Karpas-422 (cell line): ENCODE measurements at regions not wholly inside any gene's neighbourhood (a gene's known extent, or its start where the extent isn't known, plus 50 kb on each side); places are given as distances from the start of the nearest gene placed in this dataset.

ENCODE experiments used
- DNase-seq: peaks from one replicate; pipeline ENCODE4 v3.0.0-alpha.2; 2015
- H2AFZ ChIP-seq: fragments of 200-600 bp; sonication (generic); 2 replicates; pipeline ENCODE4 v1.6.1; 2014; ENCODE audit warnings: antibody characterized with exemption, low read length, mixed read lengths
- H3K27ac ChIP-seq: fragments of 200-600 bp; sonication (generic); 2 replicates; pipeline ENCODE4 v1.5.1; 2014; ENCODE audit warnings: mild to moderate bottlenecking, low read length, moderate library complexity
- H3K27me3 ChIP-seq: fragments of 200-600 bp; sonication (generic); 2 replicates; pipeline ENCODE4 v1.6.1; 2014; ENCODE audit warnings: low read length, mixed read lengths
- H3K36me3 ChIP-seq: fragments of 200-600 bp; sonication (generic); 2 replicates; pipeline ENCODE4 v1.6.1; 2014; ENCODE audit warnings: low read length, mixed read lengths; ENCODE audit not compliant: insufficient read depth
- H3K4me1 ChIP-seq: fragments of 200-600 bp; sonication (generic); 2 replicates; pipeline ENCODE4 v1.6.1; 2014; ENCODE audit warnings: mild to moderate bottlenecking, low read length, mixed read lengths
- H3K4me2 ChIP-seq: fragments of 200-600 bp; sonication (generic); 2 replicates; pipeline ENCODE4 v1.6.1; 2014; ENCODE audit warnings: low read length, low read depth, mild to moderate bottlenecking; ENCODE audit not compliant: poor library complexity, severe bottlenecking
- H3K4me3 ChIP-seq: fragments of 200-600 bp; sonication (generic); 2 replicates; pipeline ENCODE4 v1.5.1; 2014; ENCODE audit warnings: mild to moderate bottlenecking, antibody characterized with exemption, low read length, mixed read lengths
- H3K79me2 ChIP-seq: fragments of 200-600 bp; sonication (generic); 2 replicates; pipeline ENCODE4 v1.6.1; 2014; ENCODE audit warnings: mild to moderate bottlenecking, low read length, mixed read lengths
- H3K9ac ChIP-seq: fragments of 200-600 bp; sonication (generic); 2 replicates; pipeline ENCODE4 v1.6.0; 2014; ENCODE audit warnings: low read length
- H3K9me2 ChIP-seq: fragments of 200-600 bp; sonication (generic), shearing (Covaris generic); replicated peaks from 2 replicates; pipeline ENCODE4 v1.6.0; 2014; ENCODE audit warnings: mild to moderate bottlenecking, low read length, moderate library complexity; ENCODE audit not compliant: insufficient read depth
- H3K9me3 ChIP-seq: fragments of 300-700, 200-600 bp; sonication (generic); 2 replicates; pipeline ENCODE4 v1.6.1; 2014; ENCODE audit warnings: low read length, mixed read lengths
- H4K20me1 ChIP-seq: fragments of 200-600 bp; sonication (generic); 2 replicates; pipeline ENCODE4 v1.6.1; 2014; ENCODE audit warnings: mild to moderate bottlenecking, antibody characterized with exemption, low read length, low read depth; ENCODE audit not compliant: insufficient read depth

GRCh38 chr4:155025762-155026457 lies 182.5 kb upstream of the NPY2R start:
- Histone ChIP-seq H3K36me3 (no peaks in the 10 kb centered on the region), H3K4me3 (no peak overlapping the region), H3K9ac (no peak overlapping the region), H3K4me1 (peaks cover 5% of the 10 kb centered on the region; the same call in 1 of the 2 replicates), H3K4me2 (no peak overlapping the region), H3K9me2 (no peaks in the 10 kb centered on the region), H4K20me1 (no peaks in the 10 kb centered on the region), H2AFZ (no peak overlapping the region), H3K27ac (no peak overlapping the region), H3K9me3 (no peaks in the 10 kb centered on the region), H3K79me2 (no peaks in the 10 kb centered on the region), H3K27me3 (no peaks in the 10 kb centered on the region)
- peak; percentile 95 for DNase-seq

- H3K36me3 ChIP-seq = no peaks in the 10 kb centered on the region
- H4K20me1 ChIP-seq = no peaks in the 10 kb centered on the region
- no peaks in the 10 kb centered on the region for H3K9me3 ChIP-seq
- no peak overlapping the region for H3K4me3 ChIP-seq
- no peak overlapping the region for H3K9ac ChIP-seq
- no peak overlapping the region for H3K4me2 ChIP-seq
- no peak overlapping the region for H2AFZ ChIP-seq
- DNase-seq = no peak
- no peaks in the 10 kb centered on the region for H3K79me2 ChIP-seq
- H3K9me2 ChIP-seq = no peaks in the 10 kb centered on the region
- H3K27me3 ChIP-seq = no peaks in the 10 kb centered on the region
- H3K4me1 ChIP-seq = peaks cover 5% of the 10 kb centered on the region; the same call in 1 of the 2 replicates
- no peak overlapping the region for H3K27ac ChIP-seq
These were observed 181.7 kb upstream of the NPY2R start for GRCh38 chr4:155026715-155027114.

GRCh38 chr4:155032521-155033229 lies 175.8 kb upstream of the NPY2R start:
- no peak for DNase-seq

GRCh38 chr4:155033604-155034003 lies 174.8 kb upstream of the NPY2R start:
- no peak overlapping the region for H3K27ac ChIP-seq
- H3K9me2 ChIP-seq = no peaks in the 10 kb centered on the region
- H3K4me2 ChIP-seq = no peak overlapping the region
- no peaks in the 10 kb centered on the region for H3K36me3 ChIP-seq
- DNase-seq = no peak
- H3K9me3 ChIP-seq = no peaks in the 10 kb centered on the region
- H2AFZ ChIP-seq = no peak overlapping the region
- H3K4me1 ChIP-seq = no peaks in the 10 kb centered on the region
- H3K27me3 ChIP-seq = no peaks in the 10 kb centered on the region
- no peaks in the 10 kb centered on the region for H3K79me2 ChIP-seq
- H3K4me3 ChIP-seq = no peak overlapping the region
- H4K20me1 ChIP-seq = no peaks in the 10 kb centered on the region
- H3K9ac ChIP-seq = no peak overlapping the region

More at GRCh38 chr4:155032521-155033229, 175.8 kb upstream of the NPY2R start:
- H3K4me3 ChIP-seq = no peak overlapping the region
- H2AFZ ChIP-seq = no peak overlapping the region
- no peaks in the 10 kb centered on the region for H3K9me2 ChIP-seq
- no peaks in the 10 kb centered on the region for H3K27me3 ChIP-seq
- no peak overlapping the region for H3K9ac ChIP-seq
- H3K36me3 ChIP-seq = no peaks in the 10 kb centered on the region
- H3K4me2 ChIP-seq = no peak overlapping the region
- H3K79me2 ChIP-seq = no peaks in the 10 kb centered on the region
- H4K20me1 ChIP-seq = no peaks in the 10 kb centered on the region
- no peaks in the 10 kb centered on the region for H3K9me3 ChIP-seq
- H3K27ac ChIP-seq = no peak overlapping the region
- no peaks in the 10 kb centered on the region for H3K4me1 ChIP-seq

- H3K27me3 ChIP-seq = no peaks in the 10 kb centered on the region
- H3K4me2 ChIP-seq = no peak overlapping the region
- H2AFZ ChIP-seq = no peak overlapping the region
- no peak overlapping the region for H3K9ac ChIP-seq
- H3K9me2 ChIP-seq = no peaks in the 10 kb centered on the region
- H3K4me3 ChIP-seq = no peak overlapping the region
- no peaks in the 10 kb centered on the region for H4K20me1 ChIP-seq
- no peaks in the 10 kb centered on the region for H3K4me1 ChIP-seq
- DNase-seq = no peak
- no peak overlapping the region for H3K27ac ChIP-seq
- H3K9me3 ChIP-seq = no peaks in the 10 kb centered on the region
- no peaks in the 10 kb centered on the region for H3K79me2 ChIP-seq
- H3K36me3 ChIP-seq = no peaks in the 10 kb centered on the region
These were observed 171.4 kb upstream of the NPY2R start for GRCh38 chr4:155037031-155037430.

- H2AFZ ChIP-seq = no peak overlapping the region
- H3K4me3 ChIP-seq = no peak overlapping the region
- H3K9ac ChIP-seq = no peak overlapping the region
- no peak overlapping the region for H3K4me2 ChIP-seq
- no peaks in the 10 kb centered on the region for H3K9me3 ChIP-seq
- no peaks in the 10 kb centered on the region for H3K4me1 ChIP-seq
- no peak overlapping the region for H3K27ac ChIP-seq
- no peak for DNase-seq
- H3K9me2 ChIP-seq = no peaks in the 10 kb centered on the region
- H3K27me3 ChIP-seq = no peaks in the 10 kb centered on the region
- no peaks in the 10 kb centered on the region for H4K20me1 ChIP-seq
- no peaks in the 10 kb centered on the region for H3K36me3 ChIP-seq
- H3K79me2 ChIP-seq = no peaks in the 10 kb centered on the region
These were observed 170.0 kb upstream of the NPY2R start for GRCh38 chr4:155038459-155038858.

- H3K9ac ChIP-seq = no peak overlapping the region
- H3K4me1 ChIP-seq = no peaks in the 10 kb centered on the region
- no peaks in the 10 kb centered on the region for H4K20me1 ChIP-seq
- no peak overlapping the region for H3K4me3 ChIP-seq
- H3K36me3 ChIP-seq = no peaks in the 10 kb centered on the region
- no peaks in the 10 kb centered on the region for H3K79me2 ChIP-seq
- DNase-seq = no peak
- H3K27ac ChIP-seq = no peak overlapping the region
- no peaks in the 10 kb centered on the region for H3K9me2 ChIP-seq
- no peaks in the 10 kb centered on the region for H3K27me3 ChIP-seq
- H3K4me2 ChIP-seq = no peak overlapping the region
- H2AFZ ChIP-seq = no peak overlapping the region
- no peaks in the 10 kb centered on the region for H3K9me3 ChIP-seq
These were observed 169.3 kb upstream of the NPY2R start for GRCh38 chr4:155039162-155039561.

- H3K9me2 ChIP-seq = no peaks in the 10 kb centered on the region
- H3K27ac ChIP-seq = no peak overlapping the region
- H4K20me1 ChIP-seq = no peaks in the 10 kb centered on the region
- no peaks in the 10 kb centered on the region for H3K36me3 ChIP-seq
- no peaks in the 10 kb centered on the region for H3K27me3 ChIP-seq
- H3K4me2 ChIP-seq = no peak overlapping the region
- H3K9ac ChIP-seq = no peak overlapping the region
- H3K9me3 ChIP-seq = no peaks in the 10 kb centered on the region
- no peak for DNase-seq
- no peak overlapping the region for H2AFZ ChIP-seq
- no peak overlapping the region for H3K4me3 ChIP-seq
- no peaks in the 10 kb centered on the region for H3K4me1 ChIP-seq
- no peaks in the 10 kb centered on the region for H3K79me2 ChIP-seq
These were observed 168.4 kb upstream of the NPY2R start for GRCh38 chr4:155040031-155040430.
